Testis (tissue), 2 donors: ENCODE measurements at regions not wholly inside any gene's neighbourhood (a gene's known extent, or its start where the extent isn't known, plus 50 kb on each side); places are given as distances from the start of the nearest gene placed in this dataset.

Experiments
- CTCF ChIP-seq, 3 experiments: fragments of 450-650 bp in 2 of 3; fragments of 200-600 bp in 1 of 3; sonication (generic) in 1 of 3; IDR thresholded peaks; one replicate each; pipeline ENCODE4 v1.5.1; 2016 to 2019; ENCODE audit warnings: antibody characterized with exemption in 3 of 3, mild to moderate bottlenecking in 2 of 3, moderate library complexity in 1 of 3
- POLR2A ChIP-seq: fragments of 450-650 bp; IDR thresholded peaks from one replicate; pipeline ENCODE4 v1.6.1; 2017; ENCODE audit warnings: antibody characterized with exemption, mild to moderate bottlenecking, moderate library complexity

- TF ChIP-seq POLR2A (no peak), CTCF (IDR thresholded peaks at IDR 0.05) (no peak)
These were observed 77.4 kb upstream of the SLC8A3 start for GRCh38 chr14:70266157-70266556.
